ENCODE measurements at regions not wholly inside any gene's neighbourhood (a gene's known extent, or its start where the extent isn't known, plus 50 kb on each side); places are given as distances from the start of the nearest gene placed in this dataset.

- no peak for TF ChIP-seq EZH2phosphoT487 (IDR thresholded peaks at IDR 0.05; ENCODE audit: borderline replicate concordance, low read depth, low read length)
- TF ChIP-seq CTCF (conservative IDR thresholded peaks at IDR 0.05; ENCODE audit: low read length), result no peak
Measured at GRCh38 chr5:106189121-106189809, 1481.5 kb downstream of the EFNA5 start.
